Esophagus squamous epithelium (tissue), 4 donors: ENCODE measurements at regions not wholly inside any gene's neighbourhood (a gene's known extent, or its start where the extent isn't known, plus 50 kb on each side); places are given as distances from the start of the nearest gene placed in this dataset.

Source experiments
- POLR2A ChIP-seq, 4 donors: fragments of 450-650 bp; IDR thresholded peaks; one replicate each; pipeline ENCODE4 v1.6.1; 2017; ENCODE audit warnings: antibody characterized with exemption in 4 of 4, mild to moderate bottlenecking in 4 of 4, moderate library complexity in 3 of 4
- TF ChIP-seq, protein P1 (sequence below), 6 experiments: fragments of 450-650 bp in 4 of 6; fragments of 200-600 bp in 2 of 6; sonication (generic) in 2 of 6; IDR thresholded peaks; one replicate each; pipeline ENCODE4 v1.5.1; 2016 to 2019; ENCODE audit warnings: antibody characterized with exemption in 6 of 6, mild to moderate bottlenecking in 4 of 6, moderate library complexity in 4 of 6

DNA sequence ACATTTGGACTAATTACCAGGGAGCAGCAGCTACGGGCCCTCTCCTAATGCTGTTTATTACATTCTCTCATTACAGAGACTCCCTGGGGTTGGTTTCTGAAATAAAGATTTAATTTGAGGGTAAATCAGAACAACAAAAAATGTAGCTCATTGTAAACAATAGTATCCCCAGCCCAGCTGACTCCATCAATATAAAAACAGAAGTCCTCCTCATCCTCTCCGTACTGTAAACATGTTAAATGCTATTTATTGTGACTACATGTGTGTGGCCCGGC lies 670.4 kb downstream of the TOX3 start:
- TF ChIP-seq, protein P1, sequence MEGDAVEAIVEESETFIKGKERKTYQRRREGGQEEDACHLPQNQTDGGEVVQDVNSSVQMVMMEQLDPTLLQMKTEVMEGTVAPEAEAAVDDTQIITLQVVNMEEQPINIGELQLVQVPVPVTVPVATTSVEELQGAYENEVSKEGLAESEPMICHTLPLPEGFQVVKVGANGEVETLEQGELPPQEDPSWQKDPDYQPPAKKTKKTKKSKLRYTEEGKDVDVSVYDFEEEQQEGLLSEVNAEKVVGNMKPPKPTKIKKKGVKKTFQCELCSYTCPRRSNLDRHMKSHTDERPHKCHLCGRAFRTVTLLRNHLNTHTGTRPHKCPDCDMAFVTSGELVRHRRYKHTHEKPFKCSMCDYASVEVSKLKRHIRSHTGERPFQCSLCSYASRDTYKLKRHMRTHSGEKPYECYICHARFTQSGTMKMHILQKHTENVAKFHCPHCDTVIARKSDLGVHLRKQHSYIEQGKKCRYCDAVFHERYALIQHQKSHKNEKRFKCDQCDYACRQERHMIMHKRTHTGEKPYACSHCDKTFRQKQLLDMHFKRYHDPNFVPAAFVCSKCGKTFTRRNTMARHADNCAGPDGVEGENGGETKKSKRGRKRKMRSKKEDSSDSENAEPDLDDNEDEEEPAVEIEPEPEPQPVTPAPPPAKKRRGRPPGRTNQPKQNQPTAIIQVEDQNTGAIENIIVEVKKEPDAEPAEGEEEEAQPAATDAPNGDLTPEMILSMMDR (IDR thresholded peaks at IDR 0.05), result no peak
- no peak for TF ChIP-seq POLR2A (IDR thresholded peaks at IDR 0.05)
